NCI-H2196 treated with DMSO at 0.1 percent for 48 hours (cell line): ENCODE measurements at regions not wholly inside any gene's neighbourhood (a gene's known extent, or its start where the extent isn't known, plus 50 kb on each side); places are given as distances from the start of the nearest gene placed in this dataset.

ENCODE experiments used
- DNase-seq: peaks from one replicate; lab custom pipeline; 2025; ENCODE audit not compliant: unreplicated experiment; lab: John Stamatoyannopoulos, UW

- no peak for DNase-seq
These were observed 114.3 kb upstream of the TDRD3 start for GRCh38 chr13:60282708-60283107.

GRCh38 chr13:60286707-60287106 lies 110.3 kb upstream of the TDRD3 start:
- DNase-seq = no peak

- no peak for DNase-seq
These were observed 108.5 kb upstream of the TDRD3 start for GRCh38 chr13:60288569-60288968.

- DNase-seq = no peak
These were observed 93.9 kb upstream of the TDRD3 start for GRCh38 chr13:60303166-60303565.

GRCh38 chr13:60311527-60311926 lies 85.5 kb upstream of the TDRD3 start:
- DNase-seq = no peak

- DNase-seq = no peak
These were observed 84.0 kb upstream of the TDRD3 start for GRCh38 chr13:60312851-60313505.

- no peak for DNase-seq
These were observed 78.8 kb upstream of the TDRD3 start for GRCh38 chr13:60318186-60318585.

- no peak for DNase-seq
These were observed 72.9 kb upstream of the TDRD3 start for GRCh38 chr13:60324131-60324530.

GRCh38 chr13:60326273-60326672 lies 70.7 kb upstream of the TDRD3 start:
- DNase-seq = no peak

- DNase-seq = no peak
These were observed 69.5 kb upstream of the TDRD3 start for GRCh38 chr13:60327511-60327910.

GRCh38 chr13:60328073-60328472 lies 68.9 kb upstream of the TDRD3 start:
- DNase-seq = no peak

- DNase-seq = no peak
These were observed 67.6 kb upstream of the TDRD3 start for GRCh38 chr13:60329221-60329923.

GRCh38 chr13:60331249-60332012 lies 65.6 kb upstream of the TDRD3 start:
- no peak for DNase-seq

GRCh38 chr13:60332682-60333081 lies 64.3 kb upstream of the TDRD3 start:
- no peak for DNase-seq

- DNase-seq = no peak
These were observed 62.7 kb upstream of the TDRD3 start for GRCh38 chr13:60334310-60334709.

- DNase-seq = peak; percentile 3
These were observed 61.5 kb upstream of the TDRD3 start for GRCh38 chr13:60335531-60335930.

- no peak for DNase-seq
These were observed 58.3 kb upstream of the TDRD3 start for GRCh38 chr13:60338754-60339153.

GRCh38 chr13:60343978-60344377 lies 53.0 kb upstream of the TDRD3 start:
- DNase-seq = no peak

- DNase-seq = no peak
These were observed 49.8 kb upstream of the TDRD3 start for GRCh38 chr13:60347174-60347573.
